Smooth muscle cell (in vitro differentiated cells): ENCODE measurements at regions not wholly inside any gene's neighbourhood (a gene's known extent, or its start where the extent isn't known, plus 50 kb on each side); places are given as distances from the start of the nearest gene placed in this dataset.

Experiments
- DNase-seq: peaks from one replicate; lab custom pipeline; 2025; ENCODE audit not compliant: unreplicated experiment; lab: John Stamatoyannopoulos, UW
- H2AFZ ChIP-seq: fragments of 200-600 bp; sonication (generic); 2 replicates; pipeline ENCODE4 v1.6.0; 2016; ENCODE audit warnings: antibody characterized with exemption, low read depth, mild to moderate bottlenecking
- H3F3A ChIP-seq: fragments of 200-600 bp; sonication (generic); 2 replicates; pipeline ENCODE4 v1.6.0; 2017; ENCODE audit warnings: antibody characterized with exemption, low read depth
- H3K27ac ChIP-seq: fragments of 200-600 bp; sonication (generic); 2 replicates; pipeline ENCODE4 v1.5.1; 2016; ENCODE audit warnings: low read depth, mild to moderate bottlenecking
- H3K27me3 ChIP-seq: fragments of 200-600 bp; sonication (generic); 2 replicates; pipeline ENCODE4 v1.6.1; 2016; ENCODE audit warnings: low read depth, mild to moderate bottlenecking
- H3K36me3 ChIP-seq: fragments of 200-600 bp; sonication (generic); 2 replicates; pipeline ENCODE4 v1.5.1; 2016; ENCODE audit warnings: low read depth
- H3K4me1 ChIP-seq: fragments of 200-600 bp; sonication (generic); 2 replicates; pipeline ENCODE4 v1.5.1; 2016; ENCODE audit warnings: low read depth
- H3K4me2 ChIP-seq: fragments of 200-600 bp; sonication (generic); 2 replicates; pipeline ENCODE4 v1.6.0; 2016; ENCODE audit warnings: mild to moderate bottlenecking
- H3K4me3 ChIP-seq: fragments of 200-600 bp; sonication (generic); 2 replicates; pipeline ENCODE4 v1.5.1; 2016; ENCODE audit warnings: mild to moderate bottlenecking
- H3K79me2 ChIP-seq: fragments of 200-600 bp; sonication (generic); 2 replicates; pipeline ENCODE4 v1.6.0; 2016; ENCODE audit warnings: low read depth, mild to moderate bottlenecking
- H3K9ac ChIP-seq: fragments of 200-600 bp; sonication (generic); 2 replicates; pipeline ENCODE4 v1.6.0; 2016; ENCODE audit warnings: low read depth
- H3K9me3 ChIP-seq: fragments of 200-600 bp; sonication (generic); replicated peaks from 2 replicates; pipeline ENCODE4 v1.5.1; 2016; ENCODE audit warnings: low read depth
- H4K20me1 ChIP-seq: fragments of 200-600 bp; sonication (generic); 2 replicates; pipeline ENCODE4 v1.6.0; 2016; ENCODE audit warnings: low read depth
- CTCF ChIP-seq: fragments of 200-600 bp; sonication (generic); IDR thresholded peaks from 2 replicates; pipeline ENCODE4 v1.5.1; 2017; ENCODE audit warnings: borderline replicate concordance, mild to moderate bottlenecking, antibody characterized with exemption; ENCODE audit not compliant: insufficient read depth, poor library complexity, severe bottlenecking
- WGBS: methylation state at CpG from one replicate; pipeline ENCODE4 v1.1.7; 2016; ENCODE audit warnings: low lambda C conversion rate; 5-methylcytosine and 5-hydroxymethylcytosine counted together

- no peaks in the 10 kb centered on the region for H4K20me1 ChIP-seq
- no peaks in the 10 kb centered on the region for H3K4me1 ChIP-seq
- H2AFZ ChIP-seq = no peak overlapping the region
- no peak overlapping the region for H3K4me2 ChIP-seq
- no peak overlapping the region for H3K27ac ChIP-seq
- H3K9ac ChIP-seq = no peak overlapping the region
- TF ChIP-seq CTCF = no peak
- no peaks in the 10 kb centered on the region for H3K9me3 ChIP-seq
- no peaks in the 10 kb centered on the region for H3K27me3 ChIP-seq
- H3K4me3 ChIP-seq = no peak overlapping the region
- DNase-seq = no peak
- no peaks in the 10 kb centered on the region for H3K36me3 ChIP-seq
- 84% methylated on average over 4 of the region's 4 CpGs for WGBS
- H3K79me2 ChIP-seq = no peaks in the 10 kb centered on the region
- H3F3A ChIP-seq = no peaks in the 10 kb centered on the region
Observed at GRCh38 chr7:153515359-153515758, 536.8 kb upstream of the DPP6 start.

GRCh38 chr7:153518201-153518984 is 533.8 kb upstream of the DPP6 start:
- Histone ChIP-seq H3K9me3 (no peaks in the 10 kb centered on the region), H3K4me2 (no peak overlapping the region), H2AFZ (no peak overlapping the region), H3K9ac (no peak overlapping the region), H3F3A (no peaks in the 10 kb centered on the region), H3K79me2 (no peaks in the 10 kb centered on the region), H4K20me1 (no peaks in the 10 kb centered on the region), H3K36me3 (no peaks in the 10 kb centered on the region), H3K4me1 (no peaks in the 10 kb centered on the region), H3K27ac (no peak overlapping the region), H3K4me3 (no peak overlapping the region), H3K27me3 (no peaks in the 10 kb centered on the region)
- TF ChIP-seq CTCF = no peak
- 78% methylated on average over 6 of the region's 6 CpGs for WGBS
- DNase-seq = no peak

- no peak for DNase-seq
- no peaks in the 10 kb centered on the region for H3K36me3 ChIP-seq
- no peak overlapping the region for H3K4me2 ChIP-seq
- no peak overlapping the region for H3K27ac ChIP-seq
- no peak overlapping the region for H2AFZ ChIP-seq
- no peaks in the 10 kb centered on the region for H3K4me1 ChIP-seq
- H3K9ac ChIP-seq = no peak overlapping the region
- no peaks in the 10 kb centered on the region for H3K9me3 ChIP-seq
- 77% methylated on average over 5 of the region's 5 CpGs for WGBS
- no peak overlapping the region for H3K4me3 ChIP-seq
- H3K27me3 ChIP-seq = no peaks in the 10 kb centered on the region
- no peaks in the 10 kb centered on the region for H3K79me2 ChIP-seq
- H4K20me1 ChIP-seq = no peaks in the 10 kb centered on the region
- no peaks in the 10 kb centered on the region for H3F3A ChIP-seq
- no peak for TF ChIP-seq CTCF
Observed at GRCh38 chr7:153521370-153521769, 530.8 kb upstream of the DPP6 start.

- no peak for TF ChIP-seq CTCF
- Histone ChIP-seq H3K79me2 (no peaks in the 10 kb centered on the region), H3K27me3 (no peaks in the 10 kb centered on the region), H3K4me3 (no peak overlapping the region), H3K4me2 (no peak overlapping the region), H3K36me3 (no peaks in the 10 kb centered on the region), H2AFZ (no peak overlapping the region), H3K4me1 (no peaks in the 10 kb centered on the region), H3K9ac (no peak overlapping the region), H3K9me3 (no peaks in the 10 kb centered on the region), H3K27ac (no peak overlapping the region), H3F3A (no peaks in the 10 kb centered on the region), H4K20me1 (no peaks in the 10 kb centered on the region)
- no peak for DNase-seq
- WGBS = 75% methylated on average over 5 of the region's 5 CpGs
Observed at GRCh38 chr7:153522261-153522660, 529.9 kb upstream of the DPP6 start.
